A549 (cell line): ENCODE measurements at regions not wholly inside any gene's neighbourhood (a gene's known extent, or its start where the extent isn't known, plus 50 kb on each side); places are given as distances from the start of the nearest gene placed in this dataset.

ENCODE experiments used
- ATAC-seq, 2 experiments: fragments of 200-7000 bp in 1 of 2; fragments of >200 bp in 1 of 2; cut with Nextera tagmentation in 1 of 2; cut with Tn5 transposase in 1 of 2; 3 replicates each; pipeline versions ENCODE4 v1.8.0 to v1.9.1; 2018 to 2020; ENCODE audit warnings: mild to moderate bottlenecking in 1 of 2, moderate library complexity in 1 of 2
- CTCF ChIA-PET: fragments of 300-600 bp; sonication (Branson Sonifier 250); formaldehyde crosslinking; extraction: SDS; loops from one replicate; lab custom pipeline; 2021; ENCODE audit warnings: antibody characterized with exemption, inconsistent platforms; lab: Yijun Ruan, JAX
- POLR2A ChIA-PET: fragments of 350-600 bp; formaldehyde crosslinking; extraction: SDS; loops from one replicate; lab custom pipeline; 2021; ENCODE audit warnings: antibody characterized with exemption, inconsistent platforms; lab: Yijun Ruan, JAX
- DNase-seq, 2 experiments: peaks; one replicate each; pipeline versions ENCODE4 v3.0.0 to v3.0.0-alpha.2; 2011 to 2016; ENCODE audit warnings: low read depth in 1 of 2, low spot score in 1 of 2
- FAIRE-seq: peaks from 2 replicates; lab custom pipeline; 2011; peaks lifted over from hg19 to GRCh38; lab: Jason Lieb, UNC
- H3K27ac ChIP-seq, 2 experiments: fragments of >200 bp; sonication (Bioruptor Twin); formaldehyde crosslinking; 3 replicates each; pipeline ENCODE4 v1.5.1; 2016 to 2017
- H3K4me1 ChIP-seq: fragments of >200 bp; sonication (Bioruptor Twin); formaldehyde crosslinking; 3 replicates; pipeline ENCODE4 v1.6.1; 2016
- H3K4me2 ChIP-seq: fragments of >200 bp; sonication (Bioruptor Twin); formaldehyde crosslinking; 3 replicates; pipeline ENCODE4 v1.6.1; 2016
- H3K4me3 ChIP-seq: fragments of >200 bp; sonication (Bioruptor Twin); formaldehyde crosslinking; 3 replicates; pipeline ENCODE4 v1.5.1; 2016
- H3K9me3 ChIP-seq: fragments of >200 bp; sonication (Bioruptor Twin); formaldehyde crosslinking; 3 replicates; pipeline ENCODE4 v1.6.1; 2016
- ATOH8 ChIP-seq: fragments of 250-450 bp; sonication (Bioruptor Pico); IDR thresholded peaks from 2 replicates; pipeline ENCODE4 v1.5.0; 2020; ENCODE audit warnings: low read depth, mild to moderate bottlenecking, moderate library complexity
- BHLHE40 ChIP-seq: IDR thresholded peaks from 2 replicates; pipeline ENCODE4 v1.6.1; 2012; ENCODE audit warnings: low read depth, low read length, inconsistent platforms
- CBX8 ChIP-seq: fragments of 200-600 bp; sonication (generic); IDR thresholded peaks from 2 replicates; pipeline ENCODE4 v1.6.1; 2016
- CEBPB ChIP-seq, 2 experiments: fragments of >200 bp in 1 of 2; sonication (Bioruptor Twin) in 1 of 2; formaldehyde crosslinking in 1 of 2; IDR thresholded peaks; 2 replicates each; pipeline ENCODE4 v1.6.1; 2012 to 2016
- CHD2 ChIP-seq: fragments of 150-350 bp; IDR thresholded peaks from 2 replicates; pipeline ENCODE4 v1.6.1; 2014; ENCODE audit warnings: low read length; ENCODE audit not compliant: partially characterized antibody
- CHD4 ChIP-seq: fragments of 200-600 bp; sonication (generic); IDR thresholded peaks from 2 replicates; pipeline ENCODE4 v1.6.1; 2016; ENCODE audit warnings: antibody characterized with exemption, mild to moderate bottlenecking, borderline replicate concordance
- EHF ChIP-seq: fragments of 250-450 bp; sonication (Bioruptor Pico); IDR thresholded peaks from 2 replicates; pipeline ENCODE4 v1.5.0; 2020; ENCODE audit warnings: mild to moderate bottlenecking
- EHMT2 ChIP-seq: fragments of 200-600 bp; sonication (generic); IDR thresholded peaks from 2 replicates; pipeline ENCODE4 v1.6.1; 2016; ENCODE audit warnings: antibody characterized with exemption, low read depth, mild to moderate bottlenecking, moderate library complexity
- ELK1 ChIP-seq: fragments of 150-350 bp; IDR thresholded peaks from 2 replicates; pipeline ENCODE4 v1.6.1; 2014; ENCODE audit warnings: low read depth, mild to moderate bottlenecking, low read length
- EP300 ChIP-seq, 2 experiments: fragments of >200 bp; sonication (Bioruptor Twin); formaldehyde crosslinking; IDR thresholded peaks; 2 replicates in 1 of 2; 3 replicates in 1 of 2; pipeline ENCODE4 v1.6.1; 2016 to 2017
- ESRRA ChIP-seq: fragments of 150-350 bp; IDR thresholded peaks from 2 replicates; pipeline ENCODE4 v1.6.1; 2014; ENCODE audit warnings: mild to moderate bottlenecking, low read length, borderline replicate concordance
- FOSL2 ChIP-seq, 2 experiments: fragments of 450-650 bp in 1 of 2; fragments of >200 bp in 1 of 2; sonication (Bioruptor Twin) in 1 of 2; formaldehyde crosslinking; IDR thresholded peaks; 2 replicates each; pipeline versions ENCODE4 v1.5.0 to v1.6.1; 2016 to 2020; ENCODE audit warnings: mild to moderate bottlenecking in 1 of 2, moderate library complexity in 1 of 2
- FOXS1 ChIP-seq: fragments of 250-450 bp; sonication (Bioruptor Pico); IDR thresholded peaks from 2 replicates; pipeline ENCODE4 v1.5.0; 2020; ENCODE audit warnings: mild to moderate bottlenecking, moderate library complexity
- HOXB13 ChIP-seq: fragments of 250-450 bp; sonication (Bioruptor Pico); IDR thresholded peaks from 2 replicates; pipeline ENCODE4 v1.5.0; 2020; ENCODE audit warnings: low read depth, mild to moderate bottlenecking, moderate library complexity
- JUN ChIP-seq, 2 experiments: fragments of >200 bp; sonication (Bioruptor Twin); formaldehyde crosslinking; IDR thresholded peaks; 2 replicates in 1 of 2; 3 replicates in 1 of 2; pipeline ENCODE4 v1.6.1; 2016 to 2017
- JUNB ChIP-seq: fragments of >200 bp; sonication (Bioruptor Twin); formaldehyde crosslinking; IDR thresholded peaks from 2 replicates; pipeline ENCODE4 v1.6.1; 2016
- MAFK ChIP-seq: fragments of 450-650 bp; IDR thresholded peaks from 2 replicates; pipeline ENCODE4 v1.6.1; 2014; ENCODE audit not compliant: partially characterized antibody
- NPAS2 ChIP-seq: fragments of 250-450 bp; sonication (Bioruptor Pico); IDR thresholded peaks from 2 replicates; pipeline ENCODE4 v1.8.0; 2022; ENCODE audit warnings: mild to moderate bottlenecking, moderate library complexity, borderline replicate concordance
- PHF8 ChIP-seq: fragments of 200-600 bp; sonication (generic); IDR thresholded peaks from 2 replicates; pipeline ENCODE4 v1.6.1; 2016; ENCODE audit warnings: low read depth, mild to moderate bottlenecking, antibody characterized with exemption, moderate library complexity, borderline replicate concordance
- RAD21 ChIP-seq, 2 experiments: fragments of >200 bp in 1 of 2; sonication (Bioruptor Twin) in 1 of 2; formaldehyde crosslinking in 1 of 2; IDR thresholded peaks in 1 of 2; conservative IDR thresholded peaks in 1 of 2; 2 replicates in 1 of 2; 3 replicates in 1 of 2; pipeline ENCODE4 v1.6.1; 2012 to 2018; ENCODE audit warnings: inconsistent platforms in 1 of 2
- RFX5 ChIP-seq: fragments of 450-650 bp; IDR thresholded peaks from 2 replicates; pipeline ENCODE4 v1.7.1; 2014; ENCODE audit warnings: antibody characterized with exemption, mild to moderate bottlenecking, moderate library complexity
- RNF2 ChIP-seq: fragments of 200-600 bp; sonication (generic); IDR thresholded peaks from 2 replicates; pipeline ENCODE4 v1.6.1; 2016; ENCODE audit warnings: low read depth, mild to moderate bottlenecking, antibody characterized with exemption, moderate library complexity, borderline replicate concordance
- USF2 ChIP-seq: fragments of 450-650 bp; IDR thresholded peaks from 2 replicates; pipeline ENCODE4 v1.6.1; 2014; ENCODE audit warnings: antibody characterized with exemption
- ZFP36 ChIP-seq: fragments of 450-650 bp; IDR thresholded peaks from 2 replicates; pipeline ENCODE4 v1.6.1; 2014; ENCODE audit warnings: borderline replicate concordance; ENCODE audit not compliant: partially characterized antibody
- ZSCAN20 ChIP-seq: fragments of 250-450 bp; sonication (Bioruptor Pico); IDR thresholded peaks from 2 replicates; pipeline ENCODE4 v1.8.0; 2022; ENCODE audit warnings: mild to moderate bottlenecking, moderate library complexity
- WGBS: methylation state at CpG from one replicate; pipeline ENCODE4 v1.1.6; 2017; ENCODE audit errors: missing lambda C conversion rate; 5-methylcytosine and 5-hydroxymethylcytosine counted together
- TF ChIP-seq, protein P1 (sequence below): IDR thresholded peaks from 2 replicates; pipeline ENCODE4 v1.6.1; 2012; ENCODE audit warnings: low read depth, borderline replicate concordance
- TF ChIP-seq, protein P2 (sequence below): IDR thresholded peaks from 2 replicates; pipeline ENCODE4 v1.6.1; 2012
- TF ChIP-seq, protein P3 (sequence below): fragments of >200 bp; sonication (Bioruptor Twin); formaldehyde crosslinking; IDR thresholded peaks from 2 replicates; pipeline ENCODE4 v1.6.1; 2016

DNA sequence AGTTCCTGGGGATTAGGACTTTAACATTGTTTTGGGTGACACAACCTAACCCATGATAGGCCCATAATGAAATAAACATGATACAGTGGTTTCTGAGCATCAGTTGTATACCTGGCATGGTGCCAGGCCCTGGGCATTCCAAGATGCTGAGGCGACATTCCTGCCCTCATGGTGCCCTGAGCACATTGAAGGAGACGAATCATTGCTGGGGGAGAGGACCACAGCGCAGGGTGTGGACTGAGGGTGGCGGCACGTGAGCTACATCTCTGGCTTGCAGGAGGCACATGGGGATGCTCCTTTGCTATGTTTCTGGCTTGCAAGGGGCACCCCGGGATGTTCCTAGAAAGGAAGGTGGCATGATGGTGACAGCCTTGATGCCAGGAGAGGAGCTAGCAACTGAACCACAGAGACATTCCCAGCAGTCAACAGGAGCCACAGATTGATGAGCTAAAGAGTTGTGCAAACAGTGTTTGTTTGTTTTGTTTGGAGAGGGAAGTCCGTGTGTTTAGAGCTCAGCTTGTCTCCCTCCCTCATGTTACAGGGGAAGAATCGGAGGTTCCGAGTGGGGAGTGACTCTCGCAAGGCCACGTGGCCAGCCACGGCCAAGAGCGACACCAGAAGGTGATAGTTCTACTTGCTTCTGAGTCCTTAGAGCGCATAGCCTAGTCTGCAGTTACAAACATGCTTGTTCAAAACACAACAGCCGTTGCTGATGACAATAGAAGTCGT lies 106.4 kb downstream of the MIAT start (continued):
- TF ChIP-seq NPAS2 (no peak), CHD2 (no peak), ZSCAN20 (no peak), JUNB (peak; percentile 39; the same call in 1 of the 2 replicates), RNF2 (no peak), MAFK (peak; percentile 88), FOSL2 (IDR thresholded peaks at IDR 0.05) (no peak), FOSL2 (CRISPR knock-in tag; IDR thresholded peaks at IDR 0.05) (peak; percentile 67), RFX5 (no peak), JUN (IDR thresholded peaks at IDR 0.05) (peak in 1 of 2 experiments; percentile 65; a peak in 3 of 5 replicates), RAD21 (conservative IDR thresholded peaks at IDR 0.05 in 1 of 2, IDR thresholded peaks at IDR 0.05 in 1 of 2) (peak; percentile 85), CHD4 (no peak), ELK1 (no peak), CBX8 (no peak), HOXB13 (CRISPR knock-in tag) (peak; percentile 36; the same call in 1 of the 2 replicates), EP300 (IDR thresholded peaks at IDR 0.05) (peak in 1 of 2 experiments; percentile 57; a peak in 2 of 5 replicates), ESRRA (no peak), PHF8 (no peak), CEBPB (IDR thresholded peaks at IDR 0.05) (peak; percentile 55 to 88; a peak in 3 of 4 replicates), USF2 (peak; percentile 78), EHMT2 (no peak), FOXS1 (CRISPR knock-in tag) (0 out of 2 replicates have a peak, but pooled peaks have one; percentile 9), ATOH8 (CRISPR knock-in tag) (peak; percentile 51; the same call in 1 of the 2 replicates)
- TF ChIP-seq, protein P1, sequence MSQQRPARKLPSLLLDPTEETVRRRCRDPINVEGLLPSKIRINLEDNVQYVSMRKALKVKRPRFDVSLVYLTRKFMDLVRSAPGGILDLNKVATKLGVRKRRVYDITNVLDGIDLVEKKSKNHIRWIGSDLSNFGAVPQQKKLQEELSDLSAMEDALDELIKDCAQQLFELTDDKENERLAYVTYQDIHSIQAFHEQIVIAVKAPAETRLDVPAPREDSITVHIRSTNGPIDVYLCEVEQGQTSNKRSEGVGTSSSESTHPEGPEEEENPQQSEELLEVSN: peak; percentile 34; the same call in 1 of the 2 replicates
- TF ChIP-seq, all 56 proteins: peak for 19

DNA sequence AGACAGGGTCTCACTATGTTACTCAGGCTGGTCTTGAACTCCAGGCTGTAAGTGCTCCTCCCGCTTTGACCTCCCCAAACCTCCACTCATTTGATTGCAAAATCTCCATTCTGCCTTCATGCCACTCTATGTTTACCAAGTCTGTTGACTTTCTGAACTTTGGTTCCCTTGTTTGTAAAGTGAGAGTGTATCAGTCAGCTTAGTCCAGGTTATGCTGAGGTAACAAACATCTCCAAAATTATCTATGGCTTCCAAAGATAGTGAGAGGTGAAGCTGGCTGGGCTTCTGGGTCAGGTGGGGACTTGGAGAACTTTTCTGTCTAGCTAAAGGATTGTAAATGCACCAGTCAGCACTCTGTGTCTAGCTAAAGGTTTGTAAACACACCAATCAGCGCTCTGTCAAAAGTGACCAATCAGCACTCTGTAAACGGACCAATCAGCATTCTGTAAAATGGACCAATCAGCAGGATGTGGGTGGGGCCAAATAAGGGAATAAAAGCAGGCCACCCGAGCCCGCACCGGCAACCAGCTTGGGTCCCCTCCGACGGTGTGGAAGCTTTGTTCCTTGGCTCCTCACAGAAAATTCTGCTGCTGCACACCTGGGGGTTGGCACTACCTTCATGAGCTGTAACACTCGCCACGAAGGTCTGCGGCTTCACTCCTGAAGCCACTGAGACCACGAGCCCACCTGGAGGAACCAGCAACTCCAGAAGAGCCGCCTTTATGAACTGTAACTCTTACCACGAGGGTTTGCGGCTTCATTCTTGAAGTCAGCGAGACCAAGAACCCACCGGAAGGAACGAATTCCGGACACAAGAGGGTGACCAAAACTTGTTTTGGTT lies 109.3 kb downstream of the MIAT start:
- no peak overlapping the region for H3K4me3 ChIP-seq
- H3K9me3 ChIP-seq: peaks cover 8% of the 10 kb centered on the region; the same call in 1 of the 3 replicates
- 98% methylated on average over 19 of the region's 19 CpGs for WGBS
- no peak for ATAC-seq
- H3K27ac ChIP-seq: no peak overlapping the region
- TF ChIP-seq ZFP36 (no peak), BHLHE40 (no peak), EHF (CRISPR knock-in tag) (no peak), USF2 (no peak), EHMT2 (no peak), MAFK (peak; percentile 51)
- TF ChIP-seq, protein P1: no peak
- TF ChIP-seq, protein P2, sequence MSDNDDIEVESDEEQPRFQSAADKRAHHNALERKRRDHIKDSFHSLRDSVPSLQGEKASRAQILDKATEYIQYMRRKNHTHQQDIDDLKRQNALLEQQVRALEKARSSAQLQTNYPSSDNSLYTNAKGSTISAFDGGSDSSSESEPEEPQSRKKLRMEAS: no peak
- TF ChIP-seq, protein P3, sequence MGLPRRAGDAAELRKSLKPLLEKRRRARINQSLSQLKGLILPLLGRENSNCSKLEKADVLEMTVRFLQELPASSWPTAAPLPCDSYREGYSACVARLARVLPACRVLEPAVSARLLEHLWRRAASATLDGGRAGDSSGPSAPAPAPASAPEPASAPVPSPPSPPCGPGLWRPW: no peak
- TF ChIP-seq, all 56 proteins: peak for 1
- ChIA-PET CTCF (interaction anchor here (6.8 kb wide), 1 partner anchor 87 kb away, joined by 44 read pairs; no protein-coding TSS in a partner anchor), POLR2A (no interaction called here)
- no peak overlapping the region for H3K4me2 ChIP-seq
- FAIRE-seq (no peak), DNase-seq (no peak)
- H3K4me1 ChIP-seq: peaks cover 40% of the 10 kb centered on the region
